ENCODE measurements at regions not wholly inside any gene's neighbourhood (a gene's known extent, or its start where the extent isn't known, plus 50 kb on each side); places are given as distances from the start of the nearest gene placed in this dataset.
A peak's percentile ranks its signal among the peaks of the same experiment; 100 is the strongest.
"Not testable (repeated sequence)": the region's sequence is repeated elsewhere in the genome, so short reads cannot be mapped to it uniquely, and the experiment has no call there.

DNA sequence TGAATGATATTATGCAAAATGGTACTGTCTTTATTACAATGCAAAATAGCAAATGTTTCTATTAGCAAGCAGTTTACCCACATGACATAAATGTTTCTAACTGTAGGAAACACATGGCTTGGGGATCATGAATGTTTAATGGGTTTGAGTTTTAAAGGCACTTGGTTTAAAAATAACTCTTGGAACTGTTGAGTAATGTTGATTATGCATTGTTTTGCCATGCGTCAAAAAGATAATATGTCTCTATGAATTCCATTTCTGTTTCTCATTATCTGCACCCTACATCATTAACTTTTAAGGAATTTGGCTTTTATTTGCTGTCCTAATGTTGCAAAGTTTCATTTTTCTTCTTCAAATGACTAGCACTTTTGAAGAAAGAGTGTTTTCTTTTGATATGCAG lies 1355.5 kb downstream of the SUCLG1 start:
- DNase-seq = no peak

DNA sequence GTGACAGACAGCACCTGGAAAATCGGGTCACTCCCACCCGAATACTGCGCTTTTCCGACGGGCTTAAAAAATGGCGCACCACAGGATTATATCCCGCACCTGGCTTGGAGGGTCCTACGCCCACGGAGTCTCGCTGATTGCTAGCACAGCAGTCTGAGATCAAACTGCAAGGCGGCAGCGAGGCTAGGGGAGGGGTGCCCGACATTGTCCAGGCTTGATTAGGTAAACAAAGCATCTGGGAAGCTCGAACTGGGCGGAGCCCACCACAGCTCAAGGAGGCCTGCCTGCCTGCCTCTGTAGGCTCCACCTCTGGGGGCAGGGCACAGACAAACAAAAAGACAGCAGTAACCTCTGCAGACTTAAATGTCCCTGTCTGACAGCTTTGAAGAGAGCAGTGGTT lies 1370.0 kb downstream of the SUCLG1 start:
- DNase-seq = not testable (repeated sequence)

DNA sequence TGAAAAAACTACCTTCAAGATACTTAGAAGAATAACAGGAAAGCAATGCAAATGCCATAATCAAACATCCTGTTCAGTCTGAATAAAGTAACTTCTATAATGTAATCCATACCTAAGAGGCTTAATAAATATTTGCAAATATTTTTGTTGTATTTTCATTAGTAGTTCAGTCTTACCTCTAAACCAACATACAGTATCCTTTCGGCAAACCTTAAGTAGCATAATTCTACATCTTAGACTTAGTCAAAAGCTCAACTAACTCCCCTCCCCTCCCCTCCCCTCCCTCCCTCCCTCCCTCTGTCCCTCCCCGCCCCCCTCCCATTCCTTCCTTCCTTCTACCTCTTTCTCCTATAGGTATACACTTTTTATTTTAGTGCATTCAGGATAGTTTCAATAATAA lies 1373.2 kb downstream of the SUCLG1 start:
- no peak for DNase-seq

DNA sequence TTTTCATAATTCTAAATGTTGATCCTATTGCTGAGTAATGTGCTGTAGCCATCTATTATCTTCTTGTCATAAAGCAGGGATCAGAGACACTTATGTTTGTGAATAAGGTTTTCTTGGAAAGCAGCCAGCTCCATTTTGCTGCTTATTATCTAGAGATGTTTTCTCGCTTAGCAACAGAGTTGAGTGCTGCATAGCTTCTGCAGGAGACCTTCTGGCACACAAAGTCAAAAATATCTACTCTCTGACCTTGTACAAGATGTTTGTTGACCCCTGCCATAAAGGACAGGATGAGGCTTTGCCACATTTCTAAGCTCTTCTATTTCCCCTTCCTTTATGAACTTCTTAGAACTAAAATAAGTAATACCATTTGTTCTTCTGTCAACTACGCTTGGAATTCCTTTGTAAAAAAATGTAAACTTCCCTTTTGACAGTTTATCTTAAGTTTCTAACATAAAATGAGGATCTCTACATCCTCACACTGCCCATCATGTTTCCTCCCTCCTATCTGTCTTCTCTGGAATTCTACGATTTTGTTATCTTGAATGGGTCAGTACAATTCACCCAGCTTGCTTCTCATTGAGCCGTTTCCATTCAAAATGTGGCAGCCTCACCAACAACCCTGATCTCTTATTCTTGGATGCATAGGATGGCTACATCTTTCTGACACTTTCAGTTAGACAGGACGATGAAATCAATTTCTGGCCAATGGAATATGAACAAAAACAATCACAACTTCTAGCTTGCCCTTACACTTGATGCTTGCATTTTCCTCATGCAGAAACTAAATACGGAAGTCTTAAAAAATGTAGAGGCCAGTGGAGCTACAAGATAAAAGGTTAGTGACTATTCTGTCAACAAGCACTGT lies 1377.0 kb downstream of the SUCLG1 start:
- peak; percentile 94 for DNase-seq

DNA sequence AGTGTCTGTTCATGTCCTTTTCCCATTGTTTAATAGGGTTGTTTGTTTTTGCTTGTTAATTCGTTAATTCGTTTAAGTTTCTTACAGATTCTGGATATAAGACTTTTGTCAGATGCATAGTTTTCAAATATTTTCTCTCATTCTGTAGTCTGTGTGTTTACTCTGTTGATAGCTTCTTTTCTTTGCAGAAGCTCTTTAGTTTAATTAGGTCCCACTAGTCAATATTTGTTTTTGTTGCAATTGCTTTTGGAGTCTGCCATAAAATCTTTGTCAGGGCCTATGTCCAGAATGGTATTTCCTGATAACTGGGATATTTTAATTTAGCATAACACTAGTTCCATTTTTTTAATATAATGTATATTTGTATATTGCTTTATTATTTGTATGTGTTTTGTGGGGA lies 1380.1 kb downstream of the SUCLG1 start:
- DNase-seq = peak; percentile 2

DNA sequence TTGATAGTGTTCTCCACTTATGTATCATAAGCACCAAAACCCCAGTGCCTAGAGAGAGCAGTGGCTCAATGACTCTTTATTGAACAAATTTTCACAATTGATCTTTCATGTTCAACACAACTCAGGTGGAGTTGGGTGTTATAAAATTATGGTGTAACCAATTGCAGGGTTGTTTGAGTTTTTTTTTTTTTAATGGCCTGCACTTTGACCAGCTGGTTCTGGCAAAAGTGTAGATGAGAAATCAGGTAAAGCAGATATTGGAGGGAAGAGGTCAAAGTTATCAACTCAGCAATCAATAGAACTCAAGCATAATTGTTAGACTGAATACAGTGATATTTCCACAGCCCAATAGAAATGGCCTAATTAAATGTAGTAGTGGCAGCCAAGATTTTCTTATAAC lies 1386.3 kb downstream of the SUCLG1 start:
- DNase-seq = no peak

DNA sequence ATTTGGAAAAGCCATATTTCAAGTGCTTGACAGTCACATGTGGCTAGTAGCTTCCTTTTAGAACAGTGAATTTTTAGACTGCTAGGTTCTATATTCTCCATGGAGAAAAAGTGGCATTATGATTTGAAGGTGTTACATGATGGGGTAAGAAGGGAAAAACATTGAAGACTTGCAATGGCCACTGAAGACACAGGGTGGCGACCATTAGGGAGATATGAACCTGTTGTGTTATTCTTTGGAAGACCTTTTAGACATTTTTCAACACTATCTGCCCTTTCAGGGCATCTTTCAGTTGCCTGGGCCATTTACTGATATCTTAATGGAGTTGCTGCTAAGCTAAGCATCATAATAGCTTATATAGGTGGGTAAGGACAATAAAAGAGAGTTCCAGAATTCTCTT lies 1387.2 kb downstream of the SUCLG1 start:
- no peak for DNase-seq

DNA sequence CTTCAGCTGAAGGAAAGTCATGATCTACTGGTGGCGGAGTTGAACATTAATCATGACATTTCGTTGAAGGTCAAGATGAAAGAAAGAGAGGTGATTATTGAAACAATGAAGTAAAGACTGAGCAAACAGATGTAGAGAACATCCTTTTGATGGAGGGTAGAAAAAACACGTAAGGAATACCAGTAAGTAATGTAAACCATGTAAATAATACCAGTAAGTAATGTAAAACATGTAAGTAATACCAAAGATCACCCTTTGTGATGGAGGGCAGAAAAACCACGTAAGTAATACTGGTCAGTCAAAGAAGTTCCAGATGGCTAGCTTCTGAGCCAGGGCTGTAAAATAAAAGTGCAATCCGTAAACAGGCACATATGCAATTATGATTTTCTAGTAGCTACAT lies 1387.7 kb downstream of the SUCLG1 start:
- no peak for DNase-seq

DNA sequence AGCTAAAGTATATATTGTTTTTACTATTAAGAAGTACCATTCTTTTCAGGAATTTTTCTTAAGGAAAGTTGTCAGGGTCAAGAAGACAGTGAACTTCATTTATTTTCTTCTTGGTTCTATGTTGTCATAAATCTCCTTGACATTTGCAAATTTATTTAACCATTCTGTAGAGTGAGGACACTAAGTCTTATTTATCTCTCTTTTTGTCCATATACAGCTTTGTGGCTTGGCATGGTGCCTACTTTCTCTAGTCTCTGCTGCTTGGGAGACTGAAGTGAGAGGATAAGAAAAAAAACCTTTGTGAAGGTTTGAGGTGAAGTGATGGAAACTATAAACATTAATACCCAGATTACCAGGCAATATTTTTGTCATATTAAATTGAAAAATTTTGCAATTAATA lies 1389.4 kb downstream of the SUCLG1 start:
- DNase-seq = peak; percentile 6

DNA sequence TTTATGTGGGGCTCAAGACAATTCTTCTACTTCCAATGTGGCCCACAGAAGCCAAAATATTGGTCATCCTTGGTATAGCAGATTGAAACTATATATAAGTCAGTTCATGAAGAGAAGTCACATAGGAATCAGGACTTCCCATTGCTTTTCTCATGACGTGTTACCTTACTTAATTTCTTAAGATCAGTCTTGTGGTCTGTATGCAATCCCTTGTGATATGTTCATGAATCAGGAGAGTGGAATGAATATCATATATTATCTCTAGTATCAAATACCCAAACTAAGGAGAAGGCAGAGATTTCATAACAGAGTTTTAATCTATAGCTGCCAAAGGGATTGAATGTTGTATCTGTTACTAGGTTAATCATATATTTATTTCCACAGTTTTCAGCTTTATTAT lies 1390.4 kb downstream of the SUCLG1 start:
- no peak for DNase-seq

DNA sequence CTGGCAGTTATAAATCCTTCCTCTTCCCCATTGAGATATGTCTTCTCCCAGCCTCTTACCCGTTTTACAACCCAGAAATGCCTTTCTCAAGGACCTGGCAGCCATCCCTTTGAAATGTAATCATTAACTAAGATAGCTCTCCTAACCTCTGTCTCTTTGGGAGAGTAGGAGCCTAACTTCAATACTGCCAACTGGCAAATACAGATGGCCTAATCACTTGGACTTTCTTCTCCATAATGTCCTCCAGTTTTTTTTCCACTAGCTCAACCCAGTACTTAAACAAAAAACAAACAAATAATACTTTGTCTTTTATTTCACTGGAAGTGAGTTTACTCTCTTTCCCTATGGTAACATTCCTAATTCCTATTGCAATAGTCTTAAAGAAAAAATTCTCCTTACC lies 1391.1 kb downstream of the SUCLG1 start:
- DNase-seq = peak; percentile 7

DNA sequence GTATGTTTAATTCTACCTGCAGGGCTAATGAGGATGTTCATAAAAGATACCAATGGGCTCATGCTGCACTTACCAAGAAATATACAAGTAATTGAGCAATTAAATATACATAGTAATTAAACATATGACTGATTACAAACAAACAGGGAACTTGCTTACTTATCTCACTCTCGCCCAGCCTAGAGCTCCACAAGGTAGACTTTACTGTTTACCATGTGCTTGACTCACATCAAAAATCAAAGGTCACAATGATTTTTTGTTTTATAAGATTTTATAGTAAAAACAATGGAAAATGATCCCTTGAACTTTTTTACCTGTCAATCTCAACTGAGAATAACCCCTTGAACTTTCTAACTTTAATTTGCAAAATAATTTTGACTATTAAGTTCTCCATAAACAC lies 1395.1 kb downstream of the SUCLG1 start:
- DNase-seq = no peak

DNA sequence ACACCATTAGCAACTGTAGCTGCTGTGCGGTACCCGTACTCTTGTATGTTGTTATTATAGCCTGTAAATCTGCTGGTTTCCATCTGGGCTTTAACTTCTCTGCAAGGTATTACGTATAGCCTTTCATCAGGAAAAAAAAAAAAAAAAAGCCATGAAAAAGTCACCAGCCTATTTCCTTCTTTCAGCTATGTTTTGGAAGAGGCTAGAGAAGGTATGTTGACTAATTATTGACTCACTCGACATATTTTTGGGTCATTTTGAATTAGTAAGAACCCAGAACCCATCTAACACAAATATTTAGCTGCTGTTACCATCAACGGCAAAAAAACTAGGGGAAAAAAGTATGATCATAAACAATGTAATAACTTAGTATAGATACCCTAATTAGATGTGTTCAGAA lies 1395.6 kb downstream of the SUCLG1 start:
- DNase-seq = no peak

DNA sequence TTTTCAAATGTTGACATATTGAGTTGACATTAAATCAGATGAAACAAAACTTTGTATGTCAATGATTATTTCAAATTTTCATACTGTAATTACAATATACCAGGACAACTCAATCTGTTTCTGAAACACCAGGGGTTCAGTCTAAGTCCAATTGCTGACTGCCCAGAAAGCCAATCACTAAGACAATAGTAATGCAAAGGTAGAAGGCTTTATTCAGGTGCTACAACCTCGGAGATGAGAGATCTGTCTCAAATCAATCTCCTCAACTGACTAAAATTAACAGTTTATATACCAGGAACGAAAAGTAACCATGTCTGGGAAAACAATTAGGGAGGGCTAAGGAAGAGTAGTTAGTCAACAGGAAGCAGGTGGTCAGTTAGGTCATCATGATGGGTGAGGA lies 1400.4 kb downstream of the SUCLG1 start:
- no peak for DNase-seq

DNA sequence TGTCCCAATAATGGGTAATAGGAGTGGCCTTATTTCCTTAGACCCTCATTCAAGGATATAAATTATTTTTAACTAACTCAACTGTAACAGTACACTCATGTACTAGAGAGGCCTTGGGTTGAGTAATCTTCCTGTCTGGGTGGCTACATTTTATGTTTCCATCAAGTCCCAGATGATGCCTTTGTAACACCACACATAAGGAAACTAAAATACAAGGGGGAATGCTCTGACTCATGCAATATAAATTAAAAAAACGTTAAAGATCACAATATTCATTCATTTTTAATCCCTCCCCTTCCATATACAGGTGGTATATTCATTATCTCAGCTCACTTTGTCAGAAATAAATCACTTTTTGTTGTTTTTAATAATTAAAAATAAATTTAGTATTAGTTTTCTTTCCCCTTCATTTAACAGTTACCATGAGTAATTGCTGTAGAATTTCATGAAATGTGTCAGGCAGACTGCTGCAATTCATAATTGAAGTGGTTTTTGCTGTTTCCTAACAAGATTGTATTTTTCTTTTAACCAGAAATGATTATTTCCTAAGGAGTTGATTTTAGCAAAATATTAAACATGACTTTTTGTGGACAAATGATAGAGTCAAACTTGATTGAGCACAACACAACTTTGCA lies 1403.6 kb downstream of the SUCLG1 start:
- DNase-seq = no peak

DNA sequence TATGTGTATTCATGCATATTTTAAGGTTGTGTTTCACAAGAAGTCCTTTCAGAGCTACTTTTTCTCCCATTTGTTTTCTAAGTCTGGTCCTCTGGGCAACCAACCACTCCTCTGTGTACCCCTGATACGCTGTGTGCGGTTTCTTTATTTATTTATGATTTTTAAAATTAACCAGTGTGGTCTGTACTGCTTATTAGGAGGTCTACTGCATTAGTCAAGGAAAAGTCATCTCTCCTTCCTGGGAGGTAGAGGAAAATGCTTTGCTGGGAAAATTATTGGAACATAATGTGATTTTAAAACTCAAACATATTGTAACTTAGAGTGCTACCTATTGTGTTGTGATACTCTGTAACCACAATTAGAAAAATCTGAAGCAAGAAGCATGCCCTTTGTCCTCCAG lies 1404.3 kb downstream of the SUCLG1 start:
- DNase-seq = no peak

DNA sequence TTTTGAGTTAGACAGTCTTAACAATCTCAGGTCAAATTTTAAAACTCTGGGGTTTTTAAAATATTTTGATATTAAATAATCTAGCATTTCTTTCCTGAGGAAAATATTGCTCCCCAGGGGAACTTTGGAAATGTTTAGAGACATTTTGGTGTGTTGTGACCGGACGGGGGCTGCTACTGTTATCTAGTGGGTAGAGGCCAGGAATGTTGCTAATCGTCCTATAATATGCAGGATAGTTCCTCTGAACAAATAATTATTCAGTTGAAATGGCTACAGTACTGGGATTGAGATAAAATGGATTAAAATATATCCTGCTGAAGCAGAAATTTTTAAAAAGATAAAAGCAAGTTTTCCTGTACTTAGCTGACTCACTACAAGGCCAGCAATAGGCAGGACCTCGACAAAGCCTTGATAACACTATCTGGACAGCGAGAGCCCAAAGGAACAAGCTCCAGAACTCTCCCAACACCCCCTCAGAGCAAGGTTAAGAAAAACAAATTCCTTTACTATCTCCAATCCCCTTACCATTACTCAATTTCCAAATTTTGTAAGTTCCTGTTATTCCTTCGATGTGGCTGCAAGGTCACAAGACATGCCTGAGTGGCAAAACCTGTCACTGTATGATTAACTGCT lies 1407.4 kb downstream of the SUCLG1 start:
- DNase-seq = no peak

DNA sequence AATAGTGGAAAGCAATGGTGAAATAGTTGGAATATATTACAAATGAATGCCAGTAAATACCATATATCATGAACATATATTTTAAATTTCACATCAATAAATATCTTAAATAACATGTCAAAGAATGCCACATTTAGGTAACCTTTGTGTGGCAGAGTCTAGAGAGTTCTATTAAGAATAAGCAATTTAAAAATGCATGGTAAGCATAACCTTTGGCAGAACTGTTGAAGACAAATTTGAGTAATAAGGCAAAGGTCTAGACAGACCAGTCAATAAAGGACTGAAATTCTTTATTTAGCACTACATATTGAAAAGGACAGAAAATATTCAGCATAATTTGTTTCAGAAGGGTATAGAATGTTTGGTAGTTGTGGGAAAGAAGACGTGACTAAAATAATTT lies 1417.0 kb downstream of the SUCLG1 start:
- DNase-seq = no peak

DNA sequence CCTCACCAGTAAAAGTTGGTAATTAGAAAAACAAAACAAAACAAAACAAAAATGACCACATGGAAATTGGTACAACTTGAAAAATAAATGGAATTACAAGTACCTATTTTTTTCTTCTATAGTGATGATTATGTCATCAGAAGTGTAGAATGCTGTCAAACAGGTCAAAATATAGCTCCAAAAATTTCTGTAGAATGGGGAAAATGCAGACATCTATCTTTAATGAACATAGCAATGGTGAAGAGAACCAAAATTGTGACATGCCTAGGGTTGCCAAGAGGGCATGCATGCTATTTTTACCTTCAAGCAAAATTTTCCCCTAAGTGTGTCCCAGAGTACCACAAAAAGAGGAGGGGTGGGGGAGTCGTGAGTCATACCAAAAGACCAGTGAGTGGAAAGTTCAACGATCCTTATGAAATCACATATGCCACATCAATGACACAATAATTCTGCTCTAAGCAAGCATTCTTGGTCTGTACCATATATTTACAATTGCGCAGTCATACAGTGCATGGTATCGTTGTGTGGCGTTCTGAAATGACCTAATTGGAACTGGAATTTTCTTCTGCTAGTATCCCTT lies 1436.4 kb downstream of the SUCLG1 start:
- no peak for DNase-seq

DNA sequence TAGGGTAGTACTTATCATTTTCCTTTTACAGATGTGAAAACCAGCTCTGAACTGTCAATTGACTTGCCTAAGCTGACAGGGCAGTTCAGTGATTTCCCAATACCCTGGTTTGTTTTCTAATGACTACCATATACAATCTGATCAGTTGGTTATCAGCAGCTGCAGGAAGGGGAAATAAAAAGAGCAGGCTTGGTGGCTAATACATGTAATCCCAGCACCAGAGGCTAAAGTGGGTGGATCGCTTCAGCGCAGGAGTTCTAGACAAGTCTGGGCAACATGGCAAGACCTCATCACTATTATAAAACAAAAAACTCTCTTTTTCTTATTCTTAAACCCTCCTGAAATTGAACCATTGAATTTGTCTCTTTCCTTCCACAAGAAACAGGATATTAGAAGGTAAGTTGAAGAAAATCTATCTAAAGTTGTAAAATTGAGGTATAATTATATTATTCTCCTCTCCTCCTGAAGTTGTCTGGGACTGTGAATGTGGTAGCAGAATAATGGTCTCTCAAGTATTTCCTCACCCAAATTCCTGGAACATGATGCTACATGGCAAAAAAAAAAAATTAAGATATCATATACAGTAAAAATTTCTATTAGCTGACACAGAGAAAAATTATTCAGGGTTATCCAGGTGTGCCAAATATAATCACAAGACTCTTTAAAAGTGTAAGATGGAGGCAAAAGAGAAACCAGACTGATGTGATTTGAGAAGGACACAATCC lies 1441.6 kb downstream of the SUCLG1 start:
- no peak for DNase-seq

DNA sequence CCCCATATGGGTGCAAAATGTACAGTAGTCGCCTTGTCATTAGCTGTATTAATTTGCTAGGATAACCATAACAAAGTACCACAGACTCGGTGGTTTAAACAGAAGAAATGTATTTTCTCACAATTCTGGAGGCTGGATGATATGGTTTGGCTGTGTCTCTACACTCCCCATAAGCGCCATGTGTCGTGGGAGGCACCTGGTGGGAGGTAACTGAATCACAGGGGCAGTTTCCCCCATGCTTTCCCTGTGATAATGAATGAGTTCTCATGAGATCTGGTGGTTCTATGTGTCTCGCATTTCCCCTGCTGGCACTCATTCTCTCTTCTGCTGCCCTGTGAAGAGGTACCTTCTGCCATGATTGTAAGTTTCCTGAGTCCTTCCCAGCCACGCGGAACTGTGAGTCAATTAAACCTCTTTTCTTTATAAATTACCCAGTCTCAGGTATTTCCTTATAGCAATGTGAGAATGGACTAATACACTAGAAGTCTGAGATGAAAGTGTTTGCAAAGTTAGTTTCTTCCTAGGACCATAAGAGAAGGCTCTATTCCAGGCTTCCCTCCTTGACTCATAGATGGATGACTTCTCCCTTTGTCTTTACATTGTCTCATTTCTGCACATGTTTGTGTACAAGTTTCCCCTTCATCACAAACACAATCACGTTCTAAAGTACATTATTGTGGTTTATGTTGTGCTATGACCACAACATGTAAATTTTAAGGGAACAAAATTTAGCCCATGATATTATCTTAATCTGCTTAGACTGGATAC lies 1442.6 kb downstream of the SUCLG1 start:
- no peak for DNase-seq

DNA sequence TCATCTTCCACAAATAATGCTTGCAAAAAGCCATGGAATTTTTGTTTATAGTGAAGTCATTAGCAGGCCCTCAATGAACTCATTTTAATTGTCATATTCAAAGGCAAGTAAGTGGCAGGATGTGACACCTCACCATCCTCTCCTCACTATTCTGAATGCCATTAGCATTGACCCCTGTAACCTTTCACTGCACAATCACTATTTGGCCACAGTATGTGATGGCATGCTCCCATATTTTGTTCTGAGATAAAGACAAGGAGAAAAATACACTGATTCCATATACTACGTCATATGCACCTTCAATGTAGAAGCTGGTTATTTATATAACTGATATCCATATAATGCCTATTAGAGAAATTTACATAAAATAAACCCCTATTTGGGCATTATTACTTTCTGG lies 1443.2 kb downstream of the SUCLG1 start:
- DNase-seq = no peak
